ENCODE measurements at regions not wholly inside any gene's neighbourhood (a gene's known extent, or its start where the extent isn't known, plus 50 kb on each side); places are given as distances from the start of the nearest gene placed in this dataset.

DNA sequence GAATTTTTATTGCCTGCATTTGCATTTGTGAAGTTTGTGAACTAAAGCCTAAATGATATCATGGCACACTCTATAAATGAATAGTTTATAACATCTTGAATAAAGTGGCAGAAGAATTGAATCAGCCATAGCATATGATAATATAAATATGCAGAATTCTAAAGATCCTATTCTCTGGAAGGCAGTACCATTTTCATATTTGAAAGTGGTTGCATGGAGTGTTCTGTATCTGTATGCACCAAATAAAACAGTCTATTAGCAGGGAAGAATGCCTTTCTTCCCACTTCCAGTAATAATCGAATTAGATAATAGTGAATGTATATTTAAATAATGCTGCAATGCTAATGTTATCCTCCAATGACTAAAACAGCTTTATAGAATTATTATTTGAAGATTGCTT lies 57.9 kb upstream of the TRIM67 start:
- H3K36me3 ChIP-seq (ENCODE audit: control insufficient read depth, insufficient read depth, low read length), result no peaks in the 10 kb centered on the region
- no peak overlapping the region for H3K4me3 ChIP-seq (replicated peaks; ENCODE audit: low read depth, low read length)
- no peak for DNase-seq (ENCODE audit: extremely low read depth, insufficient read length)
- H3K27me3 ChIP-seq (replicated peaks; ENCODE audit: control insufficient read depth, insufficient read depth, low read length), result peaks cover 3% of the 10 kb centered on the region; the same call in 1 of the 2 replicates
- TF ChIP-seq, protein P1, sequence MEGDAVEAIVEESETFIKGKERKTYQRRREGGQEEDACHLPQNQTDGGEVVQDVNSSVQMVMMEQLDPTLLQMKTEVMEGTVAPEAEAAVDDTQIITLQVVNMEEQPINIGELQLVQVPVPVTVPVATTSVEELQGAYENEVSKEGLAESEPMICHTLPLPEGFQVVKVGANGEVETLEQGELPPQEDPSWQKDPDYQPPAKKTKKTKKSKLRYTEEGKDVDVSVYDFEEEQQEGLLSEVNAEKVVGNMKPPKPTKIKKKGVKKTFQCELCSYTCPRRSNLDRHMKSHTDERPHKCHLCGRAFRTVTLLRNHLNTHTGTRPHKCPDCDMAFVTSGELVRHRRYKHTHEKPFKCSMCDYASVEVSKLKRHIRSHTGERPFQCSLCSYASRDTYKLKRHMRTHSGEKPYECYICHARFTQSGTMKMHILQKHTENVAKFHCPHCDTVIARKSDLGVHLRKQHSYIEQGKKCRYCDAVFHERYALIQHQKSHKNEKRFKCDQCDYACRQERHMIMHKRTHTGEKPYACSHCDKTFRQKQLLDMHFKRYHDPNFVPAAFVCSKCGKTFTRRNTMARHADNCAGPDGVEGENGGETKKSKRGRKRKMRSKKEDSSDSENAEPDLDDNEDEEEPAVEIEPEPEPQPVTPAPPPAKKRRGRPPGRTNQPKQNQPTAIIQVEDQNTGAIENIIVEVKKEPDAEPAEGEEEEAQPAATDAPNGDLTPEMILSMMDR (IDR thresholded peaks at IDR 0.05; ENCODE audit: insufficient read depth, low read length, poor library complexity, severe bottlenecking), result no peak

DNA sequence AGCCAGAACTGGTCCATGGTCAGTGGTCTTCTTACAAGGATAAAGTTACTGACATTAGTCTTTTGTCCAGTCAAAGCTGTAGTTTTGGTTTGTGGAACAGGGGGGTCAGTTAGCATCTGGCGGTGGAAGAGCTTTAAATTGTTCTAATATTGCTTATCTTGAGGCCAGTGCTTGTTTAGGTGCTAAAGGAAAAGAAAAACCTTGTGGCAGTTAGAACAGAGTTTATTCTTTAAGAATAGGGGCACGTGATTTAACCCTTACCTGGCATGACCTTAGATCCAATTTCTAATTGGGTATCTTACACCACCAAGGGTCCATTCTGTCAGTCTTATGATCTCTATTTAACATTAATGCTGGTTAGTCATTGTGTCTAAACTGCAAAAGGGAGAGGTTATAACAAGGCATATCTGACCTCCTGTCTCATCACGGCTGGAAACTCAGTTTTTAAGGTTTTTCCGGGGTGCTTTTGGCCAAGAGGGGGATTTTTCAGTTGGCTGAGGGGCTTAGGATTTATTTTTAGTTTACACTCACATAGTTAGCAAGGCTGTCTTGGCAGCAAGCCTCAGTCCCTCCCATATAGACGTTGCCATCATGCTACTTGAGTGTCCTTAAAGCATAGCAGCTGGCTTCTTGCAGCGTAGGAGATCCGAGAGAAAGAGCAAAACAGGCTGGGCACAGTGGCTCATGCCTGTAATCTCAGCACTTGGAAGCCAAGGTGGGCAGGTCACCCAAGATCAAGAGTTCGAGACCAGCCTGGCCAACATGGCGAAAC lies 60.1 kb upstream of the FAM89A start:
- DNase-seq (ENCODE audit: extremely low read depth, insufficient read length), result no peak
- TF ChIP-seq, protein P1 (IDR thresholded peaks at IDR 0.05; ENCODE audit: insufficient read depth, low read length, poor library complexity, severe bottlenecking), result no peak

DNA sequence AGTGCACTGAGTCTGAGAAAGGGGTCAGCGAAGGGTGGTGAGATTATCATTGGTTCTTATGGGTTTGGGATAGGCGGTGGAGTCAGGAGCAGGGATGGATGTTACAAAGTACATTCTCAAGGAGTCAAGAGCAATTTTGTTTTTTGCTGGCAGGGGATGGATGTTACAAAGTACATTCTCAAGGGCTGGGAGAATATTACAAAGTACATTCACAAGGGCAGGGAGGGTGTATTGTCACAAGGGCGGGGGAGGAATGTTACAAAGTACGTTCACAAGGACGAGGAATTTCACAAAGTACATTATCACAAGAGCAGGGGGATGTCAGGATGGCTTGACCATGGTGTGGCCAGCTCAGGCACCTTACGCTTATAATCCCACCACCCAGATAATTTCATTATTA lies 59.3 kb upstream of the FAM89A start:
- no peaks in the 10 kb centered on the region for H3K36me3 ChIP-seq (ENCODE audit: control insufficient read depth, insufficient read depth, low read length)
- TF ChIP-seq, protein P1 (IDR thresholded peaks at IDR 0.05; ENCODE audit: insufficient read depth, low read length, poor library complexity, severe bottlenecking), result no peak
- H3K27me3 ChIP-seq (replicated peaks; ENCODE audit: control insufficient read depth, insufficient read depth, low read length), result peaks cover 2% of the 10 kb centered on the region
- H3K4me3 ChIP-seq (replicated peaks; ENCODE audit: low read depth, low read length), result no peak overlapping the region
- no peak for DNase-seq (ENCODE audit: extremely low read depth, insufficient read length)

More for the DNA sequence above, 60.1 kb upstream of the FAM89A start:
- Histone ChIP-seq H3K27me3 (replicated peaks; ENCODE audit: control insufficient read depth, insufficient read depth, low read length) (no peaks in the 10 kb centered on the region; the same call in none of the 2 replicates), H3K36me3 (ENCODE audit: control insufficient read depth, insufficient read depth, low read length) (no peaks in the 10 kb centered on the region), H3K4me3 (replicated peaks; ENCODE audit: low read depth, low read length) (no peak overlapping the region)

DNA sequence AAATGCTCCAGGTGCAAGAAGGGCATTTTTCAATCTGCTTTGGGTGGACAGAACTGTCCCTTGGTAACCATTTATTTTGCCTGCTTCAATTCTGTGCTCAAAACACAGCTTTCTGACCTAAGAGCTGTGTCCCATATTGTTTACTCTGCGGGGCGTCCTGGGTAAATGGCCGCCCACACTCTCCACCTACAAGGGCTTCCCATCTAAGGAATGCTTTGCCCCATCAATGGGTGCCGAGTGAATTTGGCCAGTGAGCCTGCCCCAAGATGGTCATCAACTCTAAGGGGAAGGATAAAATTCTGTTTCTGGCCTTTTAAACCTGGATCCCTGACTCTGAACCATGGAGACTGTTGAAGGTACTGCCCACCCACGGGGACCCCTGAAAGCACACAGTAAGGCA lies 55.5 kb upstream of the FAM89A start:
- peaks cover 2% of the 10 kb centered on the region for H3K27me3 ChIP-seq (replicated peaks; ENCODE audit: control insufficient read depth, insufficient read depth, low read length)
- TF ChIP-seq, protein P1 (IDR thresholded peaks at IDR 0.05; ENCODE audit: insufficient read depth, low read length, poor library complexity, severe bottlenecking), result no peak

DNA sequence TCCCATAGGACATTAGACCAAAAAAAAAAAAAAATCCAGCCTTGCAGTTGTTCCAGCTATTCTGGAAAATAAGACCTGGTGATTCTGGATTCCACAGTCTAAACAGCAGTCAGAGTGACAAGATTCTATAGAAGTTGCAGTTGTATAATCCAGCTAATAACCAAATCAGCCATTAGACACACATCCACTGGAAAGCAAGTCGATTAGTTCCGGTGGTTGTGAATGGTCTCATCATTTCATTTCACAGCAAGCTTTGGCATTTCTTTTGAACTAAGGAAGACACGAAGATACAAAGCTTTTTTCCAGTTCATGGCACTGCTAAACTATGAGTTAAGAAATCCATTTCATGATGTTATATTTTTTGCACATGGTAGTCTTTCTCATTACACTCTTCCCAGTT lies 54.4 kb upstream of the FAM89A start:
- no peaks in the 10 kb centered on the region for H3K36me3 ChIP-seq (ENCODE audit: control insufficient read depth, insufficient read depth, low read length)
- DNase-seq (ENCODE audit: extremely low read depth, insufficient read length), result no peak
- H3K27me3 ChIP-seq (replicated peaks; ENCODE audit: control insufficient read depth, insufficient read depth, low read length), result peaks cover 2% of the 10 kb centered on the region
- TF ChIP-seq, protein P1 (IDR thresholded peaks at IDR 0.05; ENCODE audit: insufficient read depth, low read length, poor library complexity, severe bottlenecking), result no peak
- H3K4me3 ChIP-seq (replicated peaks; ENCODE audit: low read depth, low read length), result no peak overlapping the region

More for the DNA sequence above, 55.5 kb upstream of the FAM89A start:
- DNase-seq (ENCODE audit: extremely low read depth, insufficient read length), result no peak
- H3K36me3 ChIP-seq (ENCODE audit: control insufficient read depth, insufficient read depth, low read length), result no peaks in the 10 kb centered on the region
- H3K4me3 ChIP-seq (replicated peaks; ENCODE audit: low read depth, low read length), result no peak overlapping the region
